Activated CD8-positive, alpha-beta T cell treated with anti-CD3 and anti-CD28 coated beads for 36 hours (primary cell): ENCODE measurements at regions not wholly inside any gene's neighbourhood (a gene's known extent, or its start where the extent isn't known, plus 50 kb on each side); places are given as distances from the start of the nearest gene placed in this dataset.

Experiments
- ATAC-seq: fragments of 200-7000 bp; cut with Tn5 transposase; one replicate; pipeline ENCODE4 v1.10.0; 2021; ENCODE audit warnings: mild to moderate bottlenecking, moderate library complexity
- CTCF ChIA-PET: fragments of 350-600 bp; sonication (Branson Sonifier 250); formaldehyde crosslinking; loops from one replicate; lab custom pipeline; 2021; ENCODE audit warnings: antibody characterized with exemption; lab: Charles Lee
- POLR2A ChIA-PET: fragments of 350-600 bp; sonication (Branson Sonifier 250); formaldehyde crosslinking; loops from one replicate; lab custom pipeline; 2021; ENCODE audit warnings: antibody characterized with exemption; lab: Charles Lee
- DNase-seq: peaks from one replicate; pipeline ENCODE4 v3.0.0-alpha.2; 2020
- H3K27ac Mint-ChIP-seq: one replicate; pipeline ENCODE4 v1.8.0; 2021; ENCODE audit warnings: mild to moderate bottlenecking, mixed read lengths
- H3K27me3 Mint-ChIP-seq: one replicate; pipeline ENCODE4 v1.8.0; 2021; ENCODE audit warnings: mixed read lengths
- H3K36me3 Mint-ChIP-seq: one replicate; pipeline ENCODE4 v1.8.0; 2021; ENCODE audit warnings: low read depth, mixed read lengths
- H3K4me1 Mint-ChIP-seq: one replicate; pipeline ENCODE4 v1.8.0; 2021; ENCODE audit warnings: low read depth, mixed read lengths
- H3K4me3 Mint-ChIP-seq: one replicate; pipeline ENCODE4 v1.8.0; 2021; ENCODE audit warnings: mild to moderate bottlenecking, moderate library complexity, mixed read lengths
- H3K9me3 Mint-ChIP-seq: one replicate; pipeline ENCODE4 v1.8.0; 2021; ENCODE audit warnings: mixed read lengths
- CTCF ChIP-seq: fragments of 200-600 bp; IDR thresholded peaks from one replicate; pipeline ENCODE4 v1.8.0; 2022; ENCODE audit warnings: antibody characterized with exemption, mild to moderate bottlenecking
- intact Hi-C: fragments of 100-400 bp; cut with micrococcal nuclease; formaldehyde crosslinking; loops from one replicate; pipeline ENCODE4 v1.10.0; 2022

- Mint-ChIP-seq H3K9me3 (no peaks in the 10 kb centered on the region), H3K27ac (no peak overlapping the region), H3K4me3 (no peak overlapping the region), H3K27me3 (peaks cover 3% of the 10 kb centered on the region), H3K36me3 (no peaks in the 10 kb centered on the region), H3K4me1 (no peaks in the 10 kb centered on the region)
- ChIA-PET CTCF (no interaction called here), POLR2A (no interaction called here)
- no peak for TF ChIP-seq CTCF
- DNase-seq (no peak), ATAC-seq (no peak)
- intact Hi-C loops: no loop called here
These were observed 326.3 kb upstream of the TSHZ2 start for GRCh38 chr20:52645822-52646221.

GRCh38 chr20:52643034-52643433, 329.1 kb upstream of the TSHZ2 start:
- DNase-seq (no peak), ATAC-seq (no peak)
- H3K4me3 Mint-ChIP-seq: no peak overlapping the region
- no peak for TF ChIP-seq CTCF
- ChIA-PET CTCF (no interaction called here), POLR2A (no interaction called here)
- H3K36me3 Mint-ChIP-seq: no peaks in the 10 kb centered on the region
- intact Hi-C loops: no loop called here
- H3K9me3 Mint-ChIP-seq: no peaks in the 10 kb centered on the region
- no peaks in the 10 kb centered on the region for H3K27me3 Mint-ChIP-seq
- H3K4me1 Mint-ChIP-seq: no peaks in the 10 kb centered on the region
- H3K27ac Mint-ChIP-seq: no peak overlapping the region

GRCh38 chr20:52637201-52637600, 335.0 kb upstream of the TSHZ2 start:
- DNase-seq: no peak
- Mint-ChIP-seq H3K36me3 (no peaks in the 10 kb centered on the region), H3K27me3 (no peaks in the 10 kb centered on the region), H3K9me3 (no peaks in the 10 kb centered on the region), H3K27ac (no peak overlapping the region), H3K4me1 (no peaks in the 10 kb centered on the region), H3K4me3 (no peak overlapping the region)
- ChIA-PET POLR2A (interaction anchor here (0.6 kb wide), 1 partner anchor 1302 kb away, joined by 3 read pairs; no protein-coding TSS in a partner anchor), CTCF (no interaction called here)
- no peak for ATAC-seq
- TF ChIP-seq CTCF: no peak
- intact Hi-C loops: no loop called here

GRCh38 chr20:52631469-52631868, 340.7 kb upstream of the TSHZ2 start:
- no peaks in the 10 kb centered on the region for H3K4me1 Mint-ChIP-seq
- no peak overlapping the region for H3K4me3 Mint-ChIP-seq
- intact Hi-C loops: no loop called here
- H3K27ac Mint-ChIP-seq: no peak overlapping the region
- H3K9me3 Mint-ChIP-seq: peaks cover 8% of the 10 kb centered on the region
- POLR2A ChIA-PET: no interaction called here
- H3K36me3 Mint-ChIP-seq: no peaks in the 10 kb centered on the region
- CTCF ChIA-PET: no interaction called here
- TF ChIP-seq CTCF: no peak
- H3K27me3 Mint-ChIP-seq: peaks cover 2% of the 10 kb centered on the region
- no peak for ATAC-seq
- no peak for DNase-seq

GRCh38 chr20:52630138-52630537, 342.0 kb upstream of the TSHZ2 start:
- Mint-ChIP-seq H3K27ac (no peak overlapping the region), H3K4me3 (no peak overlapping the region), H3K36me3 (no peaks in the 10 kb centered on the region), H3K27me3 (peaks cover 2% of the 10 kb centered on the region), H3K9me3 (peaks cover 8% of the 10 kb centered on the region), H3K4me1 (no peaks in the 10 kb centered on the region)
- ChIA-PET POLR2A (no interaction called here), CTCF (no interaction called here)
- ATAC-seq (no peak), DNase-seq (no peak)
- no peak for TF ChIP-seq CTCF
- intact Hi-C loops: no loop called here
